ENCODE measurements at regions not wholly inside any gene's neighbourhood (a gene's known extent, or its start where the extent isn't known, plus 50 kb on each side); places are given as distances from the start of the nearest gene placed in this dataset.

DNA sequence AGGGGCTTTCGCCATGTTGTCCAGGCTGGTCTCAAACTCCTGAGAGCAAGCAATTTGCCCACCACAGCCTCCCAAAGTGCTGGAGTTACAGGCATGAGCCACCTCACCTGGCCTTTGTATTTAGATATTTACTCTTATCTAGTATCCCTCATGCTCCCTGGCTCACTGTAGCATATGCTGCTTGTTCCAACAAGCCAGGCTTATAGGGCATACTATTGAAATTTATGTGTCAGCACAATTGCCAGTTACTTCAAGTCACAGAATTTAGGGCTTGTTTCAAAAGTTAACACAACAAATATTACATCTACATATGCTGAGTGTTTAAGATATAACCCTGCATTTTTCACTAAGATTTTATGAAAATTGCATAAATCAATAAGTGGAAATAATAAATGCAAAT lies 469.2 kb upstream of the ZNF608 start:
- H3K27ac ChIP-seq: no peak overlapping the region
- no peaks in the 10 kb centered on the region for H3K36me3 ChIP-seq
- no peak for ATAC-seq
- intact Hi-C loops (cut with DNase I): no loop called here
- H3K27me3 ChIP-seq (ENCODE audit: low read depth): no peaks in the 10 kb centered on the region
- TF ChIP-seq, protein P1, sequence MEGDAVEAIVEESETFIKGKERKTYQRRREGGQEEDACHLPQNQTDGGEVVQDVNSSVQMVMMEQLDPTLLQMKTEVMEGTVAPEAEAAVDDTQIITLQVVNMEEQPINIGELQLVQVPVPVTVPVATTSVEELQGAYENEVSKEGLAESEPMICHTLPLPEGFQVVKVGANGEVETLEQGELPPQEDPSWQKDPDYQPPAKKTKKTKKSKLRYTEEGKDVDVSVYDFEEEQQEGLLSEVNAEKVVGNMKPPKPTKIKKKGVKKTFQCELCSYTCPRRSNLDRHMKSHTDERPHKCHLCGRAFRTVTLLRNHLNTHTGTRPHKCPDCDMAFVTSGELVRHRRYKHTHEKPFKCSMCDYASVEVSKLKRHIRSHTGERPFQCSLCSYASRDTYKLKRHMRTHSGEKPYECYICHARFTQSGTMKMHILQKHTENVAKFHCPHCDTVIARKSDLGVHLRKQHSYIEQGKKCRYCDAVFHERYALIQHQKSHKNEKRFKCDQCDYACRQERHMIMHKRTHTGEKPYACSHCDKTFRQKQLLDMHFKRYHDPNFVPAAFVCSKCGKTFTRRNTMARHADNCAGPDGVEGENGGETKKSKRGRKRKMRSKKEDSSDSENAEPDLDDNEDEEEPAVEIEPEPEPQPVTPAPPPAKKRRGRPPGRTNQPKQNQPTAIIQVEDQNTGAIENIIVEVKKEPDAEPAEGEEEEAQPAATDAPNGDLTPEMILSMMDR (IDR thresholded peaks at IDR 0.05): no peak
- H3K4me3 ChIP-seq: no peak overlapping the region
- H3K9me3 ChIP-seq: no peaks in the 10 kb centered on the region
- no peaks in the 10 kb centered on the region for H3K4me1 ChIP-seq
- DNase-seq: no peak

DNA sequence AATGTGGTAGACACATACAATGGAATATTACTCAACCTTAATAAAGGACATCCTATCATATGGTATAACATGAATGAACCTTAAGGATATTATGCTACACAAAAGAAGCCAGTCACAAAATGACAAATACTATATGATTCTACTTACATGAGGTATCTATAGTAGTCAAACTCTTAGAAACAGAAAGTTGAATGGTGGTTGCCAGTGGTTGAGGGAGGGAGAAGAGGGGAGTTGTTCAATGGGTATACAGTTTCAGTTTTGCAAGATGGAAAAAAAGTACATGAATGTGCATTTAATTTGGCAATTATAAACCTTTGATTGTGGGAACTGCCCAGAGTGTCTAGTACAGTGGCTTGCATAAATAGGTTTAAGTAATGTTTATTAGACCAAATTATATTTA lies 473.3 kb upstream of the ZNF608 start:
- TF ChIP-seq, protein P1 (IDR thresholded peaks at IDR 0.05): no peak
- intact Hi-C loops (cut with DNase I): no loop called here
- Histone ChIP-seq H3K9me3 (no peaks in the 10 kb centered on the region), H3K4me1 (no peaks in the 10 kb centered on the region), H3K36me3 (no peaks in the 10 kb centered on the region), H3K27ac (no peak overlapping the region), H3K27me3 (ENCODE audit: low read depth) (no peaks in the 10 kb centered on the region), H3K4me3 (no peak overlapping the region)
- no peak for DNase-seq
- no peak for ATAC-seq

DNA sequence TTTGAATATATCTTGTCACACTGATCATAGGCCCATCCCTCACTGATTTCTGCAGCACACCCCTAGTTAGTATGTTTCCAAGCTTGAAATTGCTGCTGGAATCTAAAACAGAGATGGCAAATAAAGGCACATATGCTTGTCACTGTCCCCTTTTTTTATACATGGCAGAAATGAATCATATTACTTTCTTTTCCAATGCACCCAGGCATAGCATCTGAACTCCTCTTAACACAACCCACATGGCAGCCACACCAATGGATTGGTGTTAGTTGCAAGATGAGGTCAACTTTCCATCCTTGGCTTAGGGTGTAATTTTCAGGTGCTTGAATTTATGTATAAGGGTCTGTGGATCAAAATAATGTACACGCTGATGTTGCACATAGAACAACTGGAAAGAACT lies 473.8 kb upstream of the ZNF608 start:
- intact Hi-C loops (cut with DNase I): no loop called here
- H3K4me1 ChIP-seq: no peaks in the 10 kb centered on the region
- H3K27ac ChIP-seq: no peak overlapping the region
- no peaks in the 10 kb centered on the region for H3K9me3 ChIP-seq
- no peaks in the 10 kb centered on the region for H3K36me3 ChIP-seq
- ATAC-seq (no peak), DNase-seq (no peak)
- TF ChIP-seq, protein P1 (IDR thresholded peaks at IDR 0.05): no peak
- H3K4me3 ChIP-seq: no peak overlapping the region
- no peaks in the 10 kb centered on the region for H3K27me3 ChIP-seq (ENCODE audit: low read depth)

DNA sequence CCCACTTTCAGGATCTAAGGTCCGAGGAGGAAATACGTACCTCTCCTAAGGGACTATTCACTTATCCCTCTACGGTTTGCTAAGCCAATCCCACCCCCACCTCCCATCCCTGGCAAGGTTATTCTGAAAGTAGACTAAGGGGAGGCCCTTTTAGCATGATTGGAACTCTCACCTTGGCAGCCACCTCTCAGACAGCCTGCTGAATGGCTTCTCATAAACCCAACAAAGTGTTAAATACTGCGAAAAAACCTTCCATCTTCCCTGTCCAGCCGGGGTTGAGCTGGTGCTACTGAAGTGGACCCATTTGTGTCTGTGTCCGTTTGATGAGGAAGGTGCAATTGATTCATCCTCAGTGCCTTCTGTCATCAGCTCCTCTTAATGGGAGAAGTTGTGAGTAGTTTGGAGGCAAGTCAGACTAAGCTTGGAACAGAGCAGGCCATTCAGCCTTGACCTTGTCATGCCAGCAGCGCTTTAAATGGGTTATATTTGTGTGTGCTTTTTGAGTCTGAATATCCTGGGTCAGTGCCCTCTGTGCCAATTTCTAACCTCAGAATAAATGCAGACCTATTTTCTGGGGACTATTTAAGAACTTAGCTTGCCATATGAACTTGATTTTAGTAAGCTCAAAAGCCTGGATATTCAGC lies 476.3 kb upstream of the ZNF608 start:
- TF ChIP-seq, protein P1 (IDR thresholded peaks at IDR 0.05): no peak
- no peaks in the 10 kb centered on the region for H3K36me3 ChIP-seq

DNA sequence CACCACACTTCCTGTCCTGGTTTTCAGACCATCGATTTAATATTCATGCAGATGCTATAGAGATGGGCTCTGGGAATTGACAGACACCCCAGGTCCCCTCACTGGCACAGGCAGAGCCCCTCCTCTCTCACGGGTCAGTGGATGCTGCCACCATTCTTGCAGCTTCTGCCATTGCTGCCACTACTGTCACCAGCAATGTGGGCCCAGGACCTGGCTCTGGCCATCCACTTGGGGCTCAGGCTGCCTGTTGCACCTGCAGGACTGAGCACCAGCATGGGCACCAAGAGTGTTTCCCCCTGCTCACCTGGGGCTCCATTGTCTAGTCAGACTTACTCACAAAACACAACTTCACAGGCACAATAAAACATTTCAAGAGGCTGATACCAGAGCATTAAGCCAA lies 479.0 kb upstream of the ZNF608 start:
- ATAC-seq (no peak), DNase-seq (no peak)
- TF ChIP-seq, protein P1 (IDR thresholded peaks at IDR 0.05): no peak
- no peak overlapping the region for H3K27ac ChIP-seq
- intact Hi-C loops (cut with DNase I): no loop called here
- H3K4me3 ChIP-seq: no peak overlapping the region
- H3K4me1 ChIP-seq: no peaks in the 10 kb centered on the region
- H3K36me3 ChIP-seq: no peaks in the 10 kb centered on the region
- no peaks in the 10 kb centered on the region for H3K27me3 ChIP-seq (ENCODE audit: low read depth)
- H3K9me3 ChIP-seq: no peaks in the 10 kb centered on the region

More for the DNA sequence above, 476.3 kb upstream of the ZNF608 start:
- H3K27ac ChIP-seq: no peak overlapping the region
- intact Hi-C loops (cut with DNase I): no loop called here
- no peaks in the 10 kb centered on the region for H3K4me1 ChIP-seq
- DNase-seq (no peak), ATAC-seq (no peak)
- no peak overlapping the region for H3K4me3 ChIP-seq
- H3K27me3 ChIP-seq (ENCODE audit: low read depth): no peaks in the 10 kb centered on the region
- H3K9me3 ChIP-seq: no peaks in the 10 kb centered on the region
